Activated CD8-positive, alpha-beta memory T cell treated with anti-CD3 and anti-CD28 coated beads for 48 hours (primary cell): ENCODE measurements at regions not wholly inside any gene's neighbourhood (a gene's known extent, or its start where the extent isn't known, plus 50 kb on each side); places are given as distances from the start of the nearest gene placed in this dataset.

Source experiments
- DNase-seq, 3 experiments: peaks; one replicate each; pipeline ENCODE4 v3.0.0-alpha.2; 2020; ENCODE audit warnings: low read depth in 2 of 3, low spot score in 2 of 3

- no peak for DNase-seq
These were observed 885.3 kb upstream of the CELF4 start for GRCh38 chr18:38450876-38451275.

GRCh38 chr18:38445804-38446145, 880.2 kb upstream of the CELF4 start:
- no peak for DNase-seq

GRCh38 chr18:38444971-38445803, 879.6 kb upstream of the CELF4 start:
- DNase-seq = no peak

- no peak for DNase-seq
These were observed 862.1 kb upstream of the CELF4 start for GRCh38 chr18:38427736-38428135.

- no peak for DNase-seq
These were observed 861.6 kb upstream of the CELF4 start for GRCh38 chr18:38427234-38427633.

GRCh38 chr18:38421872-38422615, 856.4 kb upstream of the CELF4 start:
- DNase-seq = no peak

GRCh38 chr18:38421021-38421420, 855.4 kb upstream of the CELF4 start:
- DNase-seq = no peak

- no peak for DNase-seq
These were observed 855.0 kb upstream of the CELF4 start for GRCh38 chr18:38420611-38421010.

- DNase-seq = no peak
These were observed 850.2 kb upstream of the CELF4 start for GRCh38 chr18:38415811-38416210.

- DNase-seq = no peak
These were observed 847.6 kb upstream of the CELF4 start for GRCh38 chr18:38413193-38413592.

GRCh38 chr18:38406607-38407006, 841.0 kb upstream of the CELF4 start:
- no peak for DNase-seq

- DNase-seq = no peak
These were observed 836.9 kb upstream of the CELF4 start for GRCh38 chr18:38402509-38402908.

GRCh38 chr18:38397094-38397493, 831.5 kb upstream of the CELF4 start:
- DNase-seq = no peak

- DNase-seq = no peak
These were observed 820.5 kb upstream of the CELF4 start for GRCh38 chr18:38386146-38386545.

GRCh38 chr18:38369772-38370690, 804.4 kb upstream of the CELF4 start:
- DNase-seq = no peak

- no peak for DNase-seq
These were observed 803.3 kb upstream of the CELF4 start for GRCh38 chr18:38368886-38369285.

GRCh38 chr18:38368246-38368645, 802.6 kb upstream of the CELF4 start:
- DNase-seq = no peak

- no peak for DNase-seq
These were observed 801.9 kb upstream of the CELF4 start for GRCh38 chr18:38367473-38367872.

- no peak for DNase-seq
These were observed 796.7 kb upstream of the CELF4 start for GRCh38 chr18:38362286-38362792.

- DNase-seq = no peak
These were observed 793.4 kb upstream of the CELF4 start for GRCh38 chr18:38358805-38359657.
